Inflammatory macrophage treated with lipopolysaccharide for 4 hours (primary cell): ENCODE measurements at regions not wholly inside any gene's neighbourhood (a gene's known extent, or its start where the extent isn't known, plus 50 kb on each side); places are given as distances from the start of the nearest gene placed in this dataset.
"Not testable (repeated sequence)": the region's sequence is repeated elsewhere in the genome, so short reads cannot be mapped to it uniquely, and the experiment has no call there.

Experiments
- DNase-seq: peaks from one replicate; pipeline ENCODE4 v3.0.0-alpha.2; 2020

DNA sequence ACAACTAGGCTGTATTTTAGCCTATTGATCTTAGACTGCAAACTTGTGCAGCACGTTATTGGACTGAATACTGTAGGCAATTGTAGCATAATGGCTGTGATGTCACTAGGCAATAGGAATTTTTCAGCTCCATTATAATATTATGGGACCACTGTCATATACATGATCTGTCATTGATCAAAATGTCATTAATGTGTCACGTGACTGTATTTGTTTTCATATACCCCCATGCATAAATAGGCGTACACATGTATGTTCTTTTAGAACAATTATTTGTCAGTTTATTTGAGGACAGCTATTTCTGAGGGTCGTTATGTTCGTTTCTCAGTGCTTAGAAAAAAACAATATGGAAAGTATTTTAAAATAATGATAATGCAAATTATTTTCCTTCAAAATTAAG lies 111.9 kb upstream of the CDH2 start:
- no peak for DNase-seq

DNA sequence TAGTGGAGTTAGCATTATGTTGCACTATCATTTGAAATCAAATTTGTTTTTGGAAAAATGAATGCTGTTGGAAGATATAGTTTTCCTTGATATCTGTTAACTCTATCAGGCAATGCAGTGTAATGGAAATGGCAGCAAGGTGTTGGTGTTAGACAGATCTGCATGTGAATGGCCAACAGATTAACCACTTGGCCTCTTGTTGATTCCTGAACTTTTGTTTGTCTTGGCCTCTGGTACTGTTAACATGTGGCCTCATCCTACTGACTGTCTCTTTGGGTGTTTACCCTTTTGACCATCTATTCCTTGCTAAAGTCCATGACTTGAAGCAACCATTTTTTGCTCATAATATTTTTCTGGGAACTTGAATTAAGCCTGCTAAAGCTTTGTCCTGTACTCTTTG lies 110.2 kb upstream of the CDH2 start:
- no peak for DNase-seq

DNA sequence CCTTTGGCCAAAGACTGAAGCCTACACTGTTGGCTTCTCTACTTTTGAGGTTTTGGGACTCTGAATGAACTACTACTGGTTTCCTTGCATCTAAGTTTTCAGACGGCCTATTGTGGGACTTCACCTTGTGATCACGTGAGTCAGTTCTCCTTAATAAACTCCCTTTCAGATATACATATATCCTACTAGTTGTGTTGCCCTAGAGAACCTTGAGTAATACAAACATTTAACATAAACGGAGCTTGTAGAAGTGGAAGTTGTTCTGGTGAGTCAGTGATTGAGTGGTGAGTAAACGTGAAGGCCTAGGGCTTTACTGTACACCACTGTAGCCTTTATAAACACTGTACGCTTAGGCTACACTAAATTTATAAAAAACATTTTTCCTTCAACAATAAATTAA lies 107.2 kb upstream of the CDH2 start:
- no peak for DNase-seq

DNA sequence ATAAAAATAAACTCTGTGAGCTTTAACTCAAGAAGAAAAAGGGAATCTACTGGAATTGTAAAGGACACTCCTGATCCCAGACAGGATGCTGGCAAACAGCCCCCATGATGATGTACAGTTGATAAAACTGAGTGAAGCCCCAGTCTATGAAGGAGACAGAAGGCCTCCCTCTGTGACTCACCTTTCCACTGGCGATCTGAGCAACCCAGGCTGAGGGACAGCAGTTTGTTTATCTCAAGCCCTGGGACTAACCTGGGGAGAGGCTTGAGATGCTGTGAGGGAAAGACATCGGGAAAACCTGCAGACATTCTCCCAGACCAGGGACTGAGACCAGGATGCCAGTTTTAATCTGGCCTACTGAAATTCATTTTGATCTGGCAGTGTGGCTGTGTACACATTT lies 104.5 kb upstream of the CDH2 start:
- DNase-seq = no peak

GRCh38 chr18:28269750-28270149 lies 92.8 kb upstream of the CDH2 start:
- DNase-seq = no peak

- DNase-seq = no peak
These were observed 91.1 kb upstream of the CDH2 start for GRCh38 chr18:28267878-28268625.

- DNase-seq = no peak
These were observed 90.3 kb upstream of the CDH2 start for GRCh38 chr18:28267276-28267675.

GRCh38 chr18:28256166-28256565 lies 79.2 kb upstream of the CDH2 start:
- no peak for DNase-seq

DNA sequence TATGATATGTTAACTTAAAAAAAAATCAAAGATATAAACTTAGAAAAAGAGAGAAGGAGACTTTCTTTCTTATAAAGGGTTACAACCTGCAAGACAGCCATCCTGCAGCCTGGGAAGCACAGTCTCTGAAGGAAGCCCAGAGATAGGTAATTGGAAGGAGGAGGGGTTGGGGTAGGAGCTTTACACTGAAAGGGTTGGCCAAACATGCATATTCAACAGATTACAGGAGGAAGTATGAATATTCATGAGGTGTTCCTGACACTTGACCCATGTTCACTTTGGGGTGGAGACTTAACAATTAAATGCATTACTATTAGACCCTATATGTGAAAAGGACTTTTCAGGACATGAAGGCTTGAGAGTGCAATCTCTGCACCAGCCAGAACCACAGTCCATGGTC lies 71.7 kb upstream of the CDH2 start:
- no peak for DNase-seq

- DNase-seq = not testable (repeated sequence)
These were observed 63.7 kb upstream of the CDH2 start for GRCh38 chr18:28240626-28241025.

- DNase-seq = no peak
These were observed 59.6 kb upstream of the CDH2 start for GRCh38 chr18:28236487-28236886.
